Stomach (tissue), 4 donors: ENCODE measurements at regions not wholly inside any gene's neighbourhood (a gene's known extent, or its start where the extent isn't known, plus 50 kb on each side); places are given as distances from the start of the nearest gene placed in this dataset.

Experiments
- CTCF ChIP-seq, 7 experiments: fragments of 450-650 bp in 4 of 7; fragments of 200-600 bp in 3 of 7; sonication (generic) in 3 of 7; IDR thresholded peaks; one replicate each; pipeline ENCODE4 v1.5.1; 2016 to 2019; ENCODE audit warnings: antibody characterized with exemption in 7 of 7, control low read depth in 2 of 7, mild to moderate bottlenecking in 1 of 7
- EP300 ChIP-seq: sonication (generic); formaldehyde crosslinking; IDR thresholded peaks from one replicate; pipeline ENCODE4 v1.6.1; 2017; ENCODE audit warnings: antibody characterized with exemption
- POLR2A ChIP-seq, 4 donors: fragments of 450-650 bp; IDR thresholded peaks; one replicate each; pipeline ENCODE4 v1.6.1; 2016; ENCODE audit warnings: antibody characterized with exemption in 4 of 4, control low read depth in 2 of 4, mild to moderate bottlenecking in 1 of 4, moderate library complexity in 1 of 4

DNA sequence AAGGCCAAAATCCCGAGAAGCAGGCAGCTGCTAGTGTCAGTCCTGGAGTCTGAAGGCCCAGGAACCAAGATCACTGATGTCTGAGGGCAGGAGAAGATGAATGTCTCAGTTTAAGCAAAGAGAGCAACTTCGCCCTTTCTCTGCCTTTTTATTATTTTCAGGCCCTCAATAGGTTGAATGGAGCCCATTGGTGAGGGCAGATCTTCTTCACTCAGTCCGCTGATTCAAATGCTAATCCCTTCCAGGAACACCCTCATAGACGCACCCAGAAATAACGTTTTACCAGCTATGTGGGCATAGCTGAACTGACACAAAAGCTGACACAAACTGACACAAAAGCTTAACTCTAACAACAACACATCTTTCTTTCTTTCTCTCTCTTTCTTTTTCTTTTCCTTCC lies 78.0 kb upstream of the KCNJ3 start:
- no peak for TF ChIP-seq POLR2A (IDR thresholded peaks at IDR 0.05)
- TF ChIP-seq CTCF (IDR thresholded peaks at IDR 0.05): no peak
- TF ChIP-seq EP300: no peak
